Liver (tissue), 8 donors: ENCODE measurements at regions not wholly inside any gene's neighbourhood (a gene's known extent, or its start where the extent isn't known, plus 50 kb on each side); places are given as distances from the start of the nearest gene placed in this dataset.

ENCODE experiments used
- DNase-seq: peaks from one replicate; pipeline ENCODE4 v3.0.0-alpha.2; 2017; ENCODE audit warnings: low spot score
- H3K27ac ChIP-seq, 2 donors: one replicate each; pipeline ENCODE4 v1.7.0; 2013; ENCODE audit warnings: inconsistent platforms in 2 of 2, low read length in 2 of 2, control low read depth in 1 of 2, low read depth in 1 of 2, mild to moderate bottlenecking in 1 of 2
- H3K27me3 ChIP-seq, 4 donors: one replicate each; pipeline versions ENCODE4 v1.6.1 to v1.7.0; 2013; ENCODE audit warnings: low read length in 3 of 4, inconsistent platforms in 1 of 4, mild to moderate bottlenecking in 1 of 4, moderate library complexity in 1 of 4; ENCODE audit not compliant: control insufficient read depth in 4 of 4, insufficient read depth in 4 of 4
- H3K36me3 ChIP-seq, 4 donors: one replicate each; pipeline versions ENCODE4 v1.6.1 to v1.7.0; 2013; ENCODE audit warnings: low read length in 3 of 4, mild to moderate bottlenecking in 3 of 4, low read depth in 1 of 4, moderate library complexity in 1 of 4; ENCODE audit not compliant: control insufficient read depth in 4 of 4, insufficient read depth in 3 of 4
- H3K4me1 ChIP-seq, 4 donors: one replicate each; pipeline versions ENCODE4 v1.6.1 to v1.7.0; 2013; ENCODE audit warnings: low read length in 3 of 4, mild to moderate bottlenecking in 3 of 4, moderate library complexity in 1 of 4; ENCODE audit not compliant: control insufficient read depth in 4 of 4, insufficient read depth in 4 of 4
- H3K4me3 ChIP-seq, 3 donors: one replicate each; pipeline versions ENCODE4 v1.6.1 to v1.7.0; 2013; ENCODE audit warnings: low read length in 3 of 3, control low read depth in 1 of 3, low read depth in 1 of 3, mild to moderate bottlenecking in 1 of 3
- H3K9ac ChIP-seq, 2 donors: one replicate each; pipeline ENCODE4 v1.7.0; 2013; ENCODE audit warnings: low read length in 2 of 2, mild to moderate bottlenecking in 2 of 2, moderate library complexity in 2 of 2, control low read depth in 1 of 2, low read depth in 1 of 2
- H3K9me3 ChIP-seq, 4 donors: one replicate each; pipeline versions ENCODE4 v1.6.1 to v1.7.0; 2013; ENCODE audit warnings: low read length in 3 of 4; ENCODE audit not compliant: control insufficient read depth in 4 of 4
- FOXA2 ChIP-seq: IDR thresholded peaks from 2 replicates; pipeline ENCODE4 v1.6.1; 2016; ENCODE audit warnings: antibody characterized with exemption
- GABPA ChIP-seq, 2 donors: IDR thresholded peaks in 1 of 2; conservative IDR thresholded peaks in 1 of 2; 2 replicates each; pipeline ENCODE4 v1.6.1; 2016; ENCODE audit warnings: antibody characterized with exemption in 2 of 2, mild to moderate bottlenecking in 1 of 2, moderate library complexity in 1 of 2
- HNF4A ChIP-seq, 2 donors: conservative IDR thresholded peaks; 2 replicates each; pipeline ENCODE4 v1.6.1; 2016; ENCODE audit warnings: antibody characterized with exemption in 2 of 2, mild to moderate bottlenecking in 2 of 2
- HNF4G ChIP-seq: IDR thresholded peaks from 2 replicates; pipeline ENCODE4 v1.6.1; 2016; ENCODE audit warnings: antibody characterized with exemption
- JUND ChIP-seq, 2 donors: IDR thresholded peaks; 2 replicates each; pipeline ENCODE4 v1.6.1; 2016; ENCODE audit warnings: antibody characterized with exemption in 2 of 2
- NR2F2 ChIP-seq: IDR thresholded peaks from 2 replicates; pipeline ENCODE4 v1.6.1; 2016; ENCODE audit warnings: antibody characterized with exemption
- RAD21 ChIP-seq, 2 donors: IDR thresholded peaks; 2 replicates each; pipeline ENCODE4 v1.6.1; 2016; ENCODE audit warnings: antibody characterized with exemption in 2 of 2, mild to moderate bottlenecking in 2 of 2
- SP1 ChIP-seq: IDR thresholded peaks from 2 replicates; pipeline ENCODE4 v1.6.1; 2018; ENCODE audit warnings: antibody characterized with exemption, mild to moderate bottlenecking
- WGBS: extraction: QIAGEN DNeasy Blood & Tissue Kit; methylation state at CpG from one replicate; pipeline ENCODE4 v1.1.7; 2013; 5-methylcytosine and 5-hydroxymethylcytosine counted together
- TF ChIP-seq, protein P1 (sequence below): IDR thresholded peaks from 2 replicates; pipeline ENCODE4 v1.6.1; 2016; ENCODE audit warnings: antibody characterized with exemption
- TF ChIP-seq, protein P2 (sequence below): fragments of 150-350 bp; IDR thresholded peaks from 2 replicates; pipeline ENCODE4 v1.5.1; 2017; ENCODE audit warnings: improper control_type of control experiment, low read depth, low read length; ENCODE audit not compliant: missing input control
- TF ChIP-seq, protein P3 (sequence below): IDR thresholded peaks from 2 replicates; pipeline ENCODE4 v1.6.1; 2016; ENCODE audit warnings: antibody characterized with exemption
- donor health status: healthy.
- donor health status: healthy.
- donor health status: healthy.
- donor health status: healthy.
- donor health status: healthy.

DNA sequence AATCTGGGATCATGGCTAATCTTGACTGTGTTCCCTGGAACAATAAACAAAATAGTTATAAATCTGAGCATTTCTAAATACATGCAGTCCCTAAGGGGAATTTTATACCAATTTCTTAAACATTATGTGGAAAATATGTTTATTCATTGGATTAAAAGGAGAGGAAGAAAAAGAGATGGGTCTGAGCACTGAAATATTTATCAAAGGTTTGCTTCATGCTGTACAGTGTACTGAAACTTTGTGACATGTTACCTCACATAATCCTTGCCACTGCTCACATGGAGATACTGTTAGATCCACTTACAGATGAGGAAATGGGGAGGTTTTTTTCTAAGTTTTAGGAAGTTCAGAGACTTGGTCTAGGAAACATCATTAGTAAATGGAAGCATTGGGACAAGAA is 443.6 kb downstream of the SPRY1 start:
- Histone ChIP-seq H3K36me3 (no peaks in the 10 kb centered on the region), H3K4me3 (no peak overlapping the region), H3K27ac (no peak overlapping the region), H3K4me1 (no peaks in the 10 kb centered on the region), H3K27me3 (peaks cover 0 to 2% (median 0%) of the 10 kb centered on the region in 4 donors), H3K9me3 (no peaks in the 10 kb centered on the region), H3K9ac (no peak overlapping the region)
- DNase-seq: no peak
- no peak for TF ChIP-seq HNF4G
- no peak for TF ChIP-seq FOXA2
- TF ChIP-seq HNF4A (conservative IDR thresholded peaks at IDR 0.05): no peak
- TF ChIP-seq, protein P1, sequence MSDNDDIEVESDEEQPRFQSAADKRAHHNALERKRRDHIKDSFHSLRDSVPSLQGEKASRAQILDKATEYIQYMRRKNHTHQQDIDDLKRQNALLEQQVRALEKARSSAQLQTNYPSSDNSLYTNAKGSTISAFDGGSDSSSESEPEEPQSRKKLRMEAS: no peak
- TF ChIP-seq GABPA (IDR thresholded peaks at IDR 0.05 in 1 of 2, conservative IDR thresholded peaks at IDR 0.05 in 1 of 2): no peak
- no peak for TF ChIP-seq SP1
- TF ChIP-seq JUND (IDR thresholded peaks at IDR 0.05): no peak
- no peak for TF ChIP-seq NR2F2
- TF ChIP-seq RAD21 (IDR thresholded peaks at IDR 0.05): no peak

DNA sequence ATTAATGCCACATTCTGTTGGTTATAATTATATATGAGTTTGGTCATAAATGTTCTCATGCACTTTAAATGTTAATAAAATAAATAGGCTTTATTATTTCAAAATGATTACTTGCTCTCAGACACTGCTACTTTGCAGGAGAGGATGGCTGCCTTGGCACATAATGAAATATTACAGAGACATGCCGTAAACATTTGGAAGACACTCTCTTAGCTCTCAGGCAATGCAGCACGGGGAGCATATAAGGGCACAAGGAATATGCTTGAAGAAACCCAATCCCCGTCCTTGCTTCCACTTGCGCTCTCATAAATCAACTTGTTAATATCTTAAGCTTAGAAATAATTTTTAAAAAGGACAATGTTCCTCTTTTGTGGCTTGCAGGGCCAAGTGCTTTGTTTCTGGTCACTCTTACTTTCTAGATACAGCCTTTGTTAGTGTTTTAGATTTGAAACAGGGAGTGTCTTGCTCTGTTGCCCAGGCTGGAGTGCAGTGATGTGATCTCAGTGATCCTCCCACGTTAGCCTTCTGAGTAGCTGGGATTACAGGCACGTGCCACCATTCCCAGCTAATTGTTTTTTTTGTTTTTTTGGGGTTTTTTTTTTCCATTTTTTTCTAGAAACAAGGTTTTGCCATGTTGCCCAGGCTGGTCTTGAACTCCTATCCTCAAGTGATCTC is 445.0 kb downstream of the SPRY1 start:
- Histone ChIP-seq H3K4me3 (no peak overlapping the region), H3K27ac (no peak overlapping the region), H3K9me3 (no peaks in the 10 kb centered on the region), H3K36me3 (no peaks in the 10 kb centered on the region), H3K27me3 (peaks cover 0 to 2% (median 0%) of the 10 kb centered on the region in 4 donors), H3K4me1 (no peaks in the 10 kb centered on the region), H3K9ac (no peak overlapping the region)
- TF ChIP-seq, protein P2, sequence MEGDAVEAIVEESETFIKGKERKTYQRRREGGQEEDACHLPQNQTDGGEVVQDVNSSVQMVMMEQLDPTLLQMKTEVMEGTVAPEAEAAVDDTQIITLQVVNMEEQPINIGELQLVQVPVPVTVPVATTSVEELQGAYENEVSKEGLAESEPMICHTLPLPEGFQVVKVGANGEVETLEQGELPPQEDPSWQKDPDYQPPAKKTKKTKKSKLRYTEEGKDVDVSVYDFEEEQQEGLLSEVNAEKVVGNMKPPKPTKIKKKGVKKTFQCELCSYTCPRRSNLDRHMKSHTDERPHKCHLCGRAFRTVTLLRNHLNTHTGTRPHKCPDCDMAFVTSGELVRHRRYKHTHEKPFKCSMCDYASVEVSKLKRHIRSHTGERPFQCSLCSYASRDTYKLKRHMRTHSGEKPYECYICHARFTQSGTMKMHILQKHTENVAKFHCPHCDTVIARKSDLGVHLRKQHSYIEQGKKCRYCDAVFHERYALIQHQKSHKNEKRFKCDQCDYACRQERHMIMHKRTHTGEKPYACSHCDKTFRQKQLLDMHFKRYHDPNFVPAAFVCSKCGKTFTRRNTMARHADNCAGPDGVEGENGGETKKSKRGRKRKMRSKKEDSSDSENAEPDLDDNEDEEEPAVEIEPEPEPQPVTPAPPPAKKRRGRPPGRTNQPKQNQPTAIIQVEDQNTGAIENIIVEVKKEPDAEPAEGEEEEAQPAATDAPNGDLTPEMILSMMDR: no peak
- 79% methylated on average over 6 of the region's 6 CpGs for WGBS
- DNase-seq: no peak

DNA sequence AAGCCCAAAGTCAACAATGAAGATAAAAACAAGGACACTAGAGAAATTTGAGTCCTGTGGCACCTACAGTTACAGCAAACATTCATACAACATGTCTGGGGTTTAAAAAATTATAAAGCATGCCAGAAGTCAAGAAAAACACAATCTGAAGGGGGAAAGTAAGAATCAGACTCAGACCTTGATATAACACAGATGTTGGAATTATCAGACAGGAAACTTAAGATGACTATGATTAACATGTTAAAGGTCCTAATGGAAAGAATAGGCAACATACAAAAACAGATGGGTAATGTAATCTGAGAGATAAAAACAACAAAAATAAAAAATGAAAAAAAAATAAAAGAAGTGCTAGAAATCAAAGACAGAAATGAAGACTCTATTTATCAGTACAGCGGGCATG is 446.5 kb downstream of the SPRY1 start:
- 93% methylated on average over 1 of the region's 1 CpG for WGBS
- H3K27ac ChIP-seq: no peak overlapping the region
- H3K9me3 ChIP-seq: no peaks in the 10 kb centered on the region
- no peaks in the 10 kb centered on the region for H3K36me3 ChIP-seq
- H3K4me1 ChIP-seq: no peaks in the 10 kb centered on the region
- TF ChIP-seq, protein P1: no peak
- TF ChIP-seq, protein P3, sequence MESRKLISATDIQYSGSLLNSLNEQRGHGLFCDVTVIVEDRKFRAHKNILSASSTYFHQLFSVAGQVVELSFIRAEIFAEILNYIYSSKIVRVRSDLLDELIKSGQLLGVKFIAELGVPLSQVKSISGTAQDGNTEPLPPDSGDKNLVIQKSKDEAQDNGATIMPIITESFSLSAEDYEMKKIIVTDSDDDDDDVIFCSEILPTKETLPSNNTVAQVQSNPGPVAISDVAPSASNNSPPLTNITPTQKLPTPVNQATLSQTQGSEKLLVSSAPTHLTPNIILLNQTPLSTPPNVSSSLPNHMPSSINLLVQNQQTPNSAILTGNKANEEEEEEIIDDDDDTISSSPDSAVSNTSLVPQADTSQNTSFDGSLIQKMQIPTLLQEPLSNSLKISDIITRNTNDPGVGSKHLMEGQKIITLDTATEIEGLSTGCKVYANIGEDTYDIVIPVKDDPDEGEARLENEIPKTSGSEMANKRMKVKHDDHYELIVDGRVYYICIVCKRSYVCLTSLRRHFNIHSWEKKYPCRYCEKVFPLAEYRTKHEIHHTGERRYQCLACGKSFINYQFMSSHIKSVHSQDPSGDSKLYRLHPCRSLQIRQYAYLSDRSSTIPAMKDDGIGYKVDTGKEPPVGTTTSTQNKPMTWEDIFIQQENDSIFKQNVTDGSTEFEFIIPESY: no peak
- H3K9ac ChIP-seq: no peak overlapping the region
- no peak for DNase-seq
- no peak overlapping the region for H3K4me3 ChIP-seq
- H3K27me3 ChIP-seq: peaks cover 0 to 2% (median 0%) of the 10 kb centered on the region in 4 donors
